Neural crest cell (in vitro differentiated cells): ENCODE measurements at regions not wholly inside any gene's neighbourhood (a gene's known extent, or its start where the extent isn't known, plus 50 kb on each side); places are given as distances from the start of the nearest gene placed in this dataset.

Experiments
- DNase-seq: peaks from one replicate; pipeline ENCODE4 v3.0.0; 2021; ENCODE audit warnings: low read depth, mixed read lengths, low spot score
- H3K27ac Mint-ChIP-seq: one replicate; pipeline ENCODE4 v1.8.0; 2021; ENCODE audit warnings: mild to moderate bottlenecking, mixed read lengths; ENCODE audit not compliant: unreplicated experiment
- H3K27me3 Mint-ChIP-seq: 2 replicates; pipeline ENCODE4 v1.8.0; 2021; ENCODE audit warnings: low read depth, mild to moderate bottlenecking, mixed read lengths
- H3K36me3 Mint-ChIP-seq: 2 replicates; pipeline ENCODE4 v1.8.0; 2021; ENCODE audit warnings: low read depth, mild to moderate bottlenecking, mixed read lengths
- H3K4me1 Mint-ChIP-seq: 2 replicates; pipeline ENCODE4 v1.8.0; 2021; ENCODE audit warnings: mixed read lengths
- H3K4me3 Mint-ChIP-seq: one replicate; pipeline ENCODE4 v1.8.0; 2021; ENCODE audit warnings: mild to moderate bottlenecking, mixed read lengths
- H3K9me3 Mint-ChIP-seq: 2 replicates; pipeline ENCODE4 v1.8.0; 2021; ENCODE audit warnings: mixed read lengths
- TF ChIP-seq, protein P1 (sequence below): fragments of 200-600 bp; sonication (generic); conservative IDR thresholded peaks from 2 replicates; pipeline ENCODE4 v1.5.0; 2021; ENCODE audit warnings: antibody characterized with exemption, mild to moderate bottlenecking

DNA sequence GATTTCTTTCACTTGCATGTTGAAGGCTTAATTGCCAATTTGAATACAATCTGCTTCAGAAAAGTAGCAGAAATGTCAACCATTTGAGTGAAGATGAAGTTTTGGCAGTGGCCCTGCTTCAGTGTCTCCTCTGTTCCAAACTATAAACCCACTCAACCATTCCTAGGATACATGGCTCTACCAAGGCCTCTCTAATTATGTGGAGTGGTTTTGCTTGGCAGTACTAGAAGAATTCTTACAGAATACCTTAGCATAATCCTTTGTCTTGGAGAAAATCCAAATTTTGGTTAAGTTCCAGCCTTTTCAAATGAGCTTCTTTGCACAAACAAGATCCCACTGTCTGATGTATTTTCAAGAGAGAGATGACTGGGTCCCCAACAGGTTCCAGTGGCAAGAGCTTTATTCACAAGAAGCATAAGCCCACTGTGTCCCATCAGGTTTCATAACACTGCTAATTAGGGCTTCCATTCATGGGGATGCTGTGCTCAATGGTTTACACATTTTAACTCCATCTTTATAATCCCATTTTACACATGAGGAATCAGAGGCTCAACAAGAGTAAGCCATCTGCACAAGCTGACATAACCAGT lies 234.5 kb downstream of the IPO8 start:
- no peaks in the 10 kb centered on the region for H3K27me3 Mint-ChIP-seq
- no peak overlapping the region for H3K27ac Mint-ChIP-seq
- H3K36me3 Mint-ChIP-seq: no peaks in the 10 kb centered on the region
- no peaks in the 10 kb centered on the region for H3K4me1 Mint-ChIP-seq
- DNase-seq: no peak
- peaks cover 7% of the 10 kb centered on the region for H3K9me3 Mint-ChIP-seq
- TF ChIP-seq, protein P1, sequence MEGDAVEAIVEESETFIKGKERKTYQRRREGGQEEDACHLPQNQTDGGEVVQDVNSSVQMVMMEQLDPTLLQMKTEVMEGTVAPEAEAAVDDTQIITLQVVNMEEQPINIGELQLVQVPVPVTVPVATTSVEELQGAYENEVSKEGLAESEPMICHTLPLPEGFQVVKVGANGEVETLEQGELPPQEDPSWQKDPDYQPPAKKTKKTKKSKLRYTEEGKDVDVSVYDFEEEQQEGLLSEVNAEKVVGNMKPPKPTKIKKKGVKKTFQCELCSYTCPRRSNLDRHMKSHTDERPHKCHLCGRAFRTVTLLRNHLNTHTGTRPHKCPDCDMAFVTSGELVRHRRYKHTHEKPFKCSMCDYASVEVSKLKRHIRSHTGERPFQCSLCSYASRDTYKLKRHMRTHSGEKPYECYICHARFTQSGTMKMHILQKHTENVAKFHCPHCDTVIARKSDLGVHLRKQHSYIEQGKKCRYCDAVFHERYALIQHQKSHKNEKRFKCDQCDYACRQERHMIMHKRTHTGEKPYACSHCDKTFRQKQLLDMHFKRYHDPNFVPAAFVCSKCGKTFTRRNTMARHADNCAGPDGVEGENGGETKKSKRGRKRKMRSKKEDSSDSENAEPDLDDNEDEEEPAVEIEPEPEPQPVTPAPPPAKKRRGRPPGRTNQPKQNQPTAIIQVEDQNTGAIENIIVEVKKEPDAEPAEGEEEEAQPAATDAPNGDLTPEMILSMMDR: no peak
- no peak overlapping the region for H3K4me3 Mint-ChIP-seq

DNA sequence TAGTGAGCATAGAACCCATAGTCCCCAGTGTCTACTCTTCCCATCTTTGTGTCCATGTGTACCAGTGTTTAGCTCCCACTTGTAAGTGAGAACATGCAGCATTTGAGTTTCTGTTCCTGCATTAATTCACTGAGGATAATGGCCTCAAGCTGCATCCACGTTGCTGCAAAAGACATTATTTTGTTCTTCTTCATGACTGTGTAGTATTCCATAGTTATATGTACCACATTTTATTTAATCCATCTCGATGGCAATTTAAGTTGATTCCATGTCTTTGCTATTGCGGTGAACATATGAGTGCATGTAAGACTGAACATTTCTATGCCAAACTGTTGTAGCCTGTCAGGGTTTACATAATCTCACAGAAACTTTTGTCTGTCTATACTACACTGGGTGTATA lies 237.2 kb downstream of the IPO8 start:
- H3K9me3 Mint-ChIP-seq: peaks cover 7% of the 10 kb centered on the region
- DNase-seq: no peak
- H3K36me3 Mint-ChIP-seq: no peaks in the 10 kb centered on the region
- TF ChIP-seq, protein P1: no peak
- H3K4me1 Mint-ChIP-seq: no peaks in the 10 kb centered on the region
- no peaks in the 10 kb centered on the region for H3K27me3 Mint-ChIP-seq
- no peak overlapping the region for H3K4me3 Mint-ChIP-seq
- H3K27ac Mint-ChIP-seq: no peak overlapping the region

DNA sequence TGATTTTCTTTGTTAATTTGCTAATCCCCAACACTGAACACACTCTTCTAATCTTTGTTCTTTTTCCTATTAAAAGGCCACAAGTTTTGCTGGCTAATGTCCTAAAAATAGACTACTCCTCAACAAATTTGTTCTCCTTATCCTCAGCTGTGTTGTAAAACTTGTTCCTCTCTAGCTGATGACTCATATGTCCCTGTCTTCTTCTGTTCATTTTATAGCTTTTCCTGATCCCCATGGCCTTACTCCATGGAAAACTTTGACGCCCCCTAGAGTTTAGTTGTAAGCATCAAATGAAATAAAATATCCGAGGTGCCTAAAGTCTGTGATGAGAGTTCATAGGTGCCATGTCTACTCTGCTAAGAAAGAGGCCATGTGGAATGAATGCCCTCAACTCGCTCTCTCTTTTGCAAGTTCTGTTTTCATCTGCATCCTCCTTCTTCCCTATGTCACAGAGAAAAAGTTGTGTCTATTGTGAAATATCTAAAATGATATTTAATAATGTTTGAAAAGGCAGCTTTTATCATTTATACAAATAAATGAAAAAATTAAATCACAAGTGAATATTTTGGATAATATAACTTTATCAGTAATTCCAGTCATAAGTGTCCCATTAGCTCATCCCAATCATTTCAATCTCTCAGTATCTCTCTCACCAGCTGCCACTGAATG lies 237.9 kb downstream of the IPO8 start:
- Mint-ChIP-seq H3K36me3 (no peaks in the 10 kb centered on the region), H3K4me3 (no peak overlapping the region), H3K4me1 (no peaks in the 10 kb centered on the region), H3K27ac (no peak overlapping the region), H3K9me3 (peaks cover 7% of the 10 kb centered on the region), H3K27me3 (no peaks in the 10 kb centered on the region)
- no peak for DNase-seq
- TF ChIP-seq, protein P1: peak; percentile 54

DNA sequence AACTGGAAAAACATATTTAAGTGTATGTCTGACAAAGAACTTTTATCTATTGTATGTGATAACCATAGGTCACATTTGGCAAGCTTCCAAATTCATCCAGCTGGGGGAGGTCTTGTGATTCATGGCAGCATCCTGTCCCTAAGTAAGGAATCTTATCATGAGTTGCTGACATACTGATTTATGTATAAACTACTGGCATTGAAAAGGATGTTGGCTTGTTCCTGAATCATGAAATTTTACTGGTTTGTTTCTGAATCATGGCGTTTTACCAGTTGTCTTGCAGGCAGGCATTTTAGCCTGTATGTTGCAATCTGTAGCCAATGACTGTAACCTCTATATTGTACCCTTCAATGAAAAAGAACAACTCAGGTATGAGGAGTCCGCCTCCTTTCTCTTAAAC lies 244.8 kb downstream of the IPO8 start:
- no peak overlapping the region for H3K27ac Mint-ChIP-seq
- no peaks in the 10 kb centered on the region for H3K36me3 Mint-ChIP-seq
- H3K9me3 Mint-ChIP-seq: peaks cover 9% of the 10 kb centered on the region
- TF ChIP-seq, protein P1: no peak
- no peaks in the 10 kb centered on the region for H3K27me3 Mint-ChIP-seq
- no peak for DNase-seq
- no peaks in the 10 kb centered on the region for H3K4me1 Mint-ChIP-seq
- no peak overlapping the region for H3K4me3 Mint-ChIP-seq

DNA sequence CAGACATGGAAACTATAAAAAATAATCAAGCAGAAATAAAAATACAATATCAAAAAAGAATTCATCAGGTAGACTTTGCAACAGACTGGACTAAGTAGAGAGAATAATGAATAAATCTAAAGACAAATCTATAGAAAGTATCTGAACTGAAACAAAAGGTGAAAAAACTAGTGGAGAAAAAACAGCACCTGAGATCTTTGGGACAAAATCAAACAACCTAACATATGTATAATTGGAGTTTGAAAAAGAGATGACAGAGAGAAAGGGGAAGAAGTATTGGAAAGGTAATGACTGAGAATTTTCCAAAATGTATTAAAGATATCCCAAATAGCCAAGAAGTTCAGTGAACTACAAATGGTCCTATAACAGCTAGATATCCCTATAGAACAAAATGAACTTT lies 245.4 kb downstream of the IPO8 start:
- no peak overlapping the region for H3K27ac Mint-ChIP-seq
- H3K36me3 Mint-ChIP-seq: no peaks in the 10 kb centered on the region
- H3K27me3 Mint-ChIP-seq: no peaks in the 10 kb centered on the region
- H3K4me1 Mint-ChIP-seq: no peaks in the 10 kb centered on the region
- DNase-seq: no peak
- peaks cover 9% of the 10 kb centered on the region for H3K9me3 Mint-ChIP-seq
- TF ChIP-seq, protein P1: no peak
- H3K4me3 Mint-ChIP-seq: no peak overlapping the region
